ENCODE measurements at regions not wholly inside any gene's neighbourhood (a gene's known extent, or its start where the extent isn't known, plus 50 kb on each side); places are given as distances from the start of the nearest gene placed in this dataset.

DNA sequence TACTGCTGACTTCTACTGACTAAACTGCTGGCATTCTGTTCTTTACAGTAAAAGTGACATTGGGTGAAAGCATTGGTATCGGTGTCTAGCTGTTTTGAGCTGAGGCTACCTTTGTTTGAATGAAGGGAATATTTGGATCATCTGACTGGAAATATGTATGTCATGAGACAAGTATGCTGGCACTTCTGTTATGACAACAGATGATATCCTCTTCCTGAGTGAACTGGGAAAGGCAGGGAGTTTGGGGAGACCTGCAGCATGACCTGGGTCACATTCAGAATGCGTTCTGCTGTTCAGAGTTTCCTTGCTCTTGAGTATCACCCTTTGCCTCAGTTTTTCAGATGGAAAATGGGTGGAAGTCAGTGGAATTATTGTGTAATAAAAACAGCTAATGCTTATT, 81.8 kb downstream of the PLCE1 start:
- 94% methylated on average over 2 of the region's 2 CpGs; no CpG with 5 or more reads in 1 of the 2 experiments for WGBS, 2 experiments (ENCODE audit: extremely low coverage in 1 of 2, insufficient coverage in 1 of 2, insufficient read length in 1 of 2, insufficient replicate concordance in 2 of 2, low coverage in 1 of 2, low lambda C conversion rate in 2 of 2, missing lambda C conversion rate in 1 of 2)

More for the DNA sequence above, 81.8 kb downstream of the PLCE1 start:
- CTCF ChIA-PET (ENCODE audit: partially characterized antibody): interaction anchor here (1.4 to 1.6 kb wide), 4 partner anchors 12 to 245 kb away, joined by 3 to 7 read pairs (median 4); no protein-coding TSS in a partner anchor
- H4K91ac ChIP-seq (replicated peaks; ENCODE audit: insufficient read length, low read length): no peak overlapping the region
- no peak for DNase-seq (ENCODE audit: low read depth in 1 of 2, low spot score in 2 of 2)
- H4K5ac ChIP-seq (ENCODE audit: insufficient read length, low read depth, low read length): no peak overlapping the region
- H3K4me3 ChIP-seq (ENCODE audit: extremely low read depth in 1 of 4, insufficient read depth in 2 of 4, low read depth in 3 of 4, low read length in 4 of 4): no peak overlapping the region
- POLR2A ChIA-PET (ENCODE audit: partially characterized antibody): no interaction called here
- no peaks in the 10 kb centered on the region for H3K27me3 ChIP-seq (replicated peaks in 1 of 4; ENCODE audit: control insufficient read depth in 3 of 4, extremely low read depth in 1 of 4, insufficient read depth in 3 of 4, low read length in 3 of 4)
- no peak overlapping the region for H2BK120ac ChIP-seq (replicated peaks; ENCODE audit: low read depth, low read length)
- no peak overlapping the region for H3K4ac ChIP-seq (replicated peaks; ENCODE audit: insufficient read length, low read depth, low read length)
- no peaks in the 10 kb centered on the region for H4K20me1 ChIP-seq (replicated peaks in 1 of 2; ENCODE audit: control insufficient read depth in 1 of 2, insufficient read depth in 2 of 2, low read length in 2 of 2)
- H3K27ac ChIP-seq (ENCODE audit: low read depth, low read length): no peak overlapping the region
- H3K14ac ChIP-seq (ENCODE audit: insufficient read length): no peak overlapping the region
- H3K9me3 ChIP-seq (ENCODE audit: insufficient read depth in 2 of 2, low read depth in 1 of 2, low read length in 1 of 2): no peaks in the 10 kb centered on the region; a peak in 1 of 4 replicates
- H3K18ac ChIP-seq (ENCODE audit: extremely low read depth, low read length): no peak overlapping the region
- no peak overlapping the region for H3K23ac ChIP-seq (ENCODE audit: insufficient read length)
- TF ChIP-seq CTBP2 (IDR thresholded peaks at IDR 0.05; ENCODE audit: borderline replicate concordance, insufficient read depth, insufficient read length, low read length) (no peak), HDAC2 (IDR thresholded peaks at IDR 0.05; ENCODE audit: borderline replicate concordance in 1 of 2, low read depth in 2 of 2, low read length in 2 of 2) (no peak), YY1 (IDR thresholded peaks at IDR 0.05; ENCODE audit: low read depth, low read length) (no peak), SP2 (IDR thresholded peaks at IDR 0.05; ENCODE audit: low read length) (no peak), RNF2 (IDR thresholded peaks at IDR 0.05; ENCODE audit: borderline replicate concordance, low read depth, low read length, missing control alignments, poor library complexity, severe bottlenecking) (no peak), POLR2AphosphoS5 (IDR thresholded peaks at IDR 0.05; ENCODE audit: low read depth, low read length) (no peak), RBBP5 (IDR thresholded peaks at IDR 0.05; ENCODE audit: borderline replicate concordance, low read depth, low read length) (no peak)
- H2BK5ac ChIP-seq (ENCODE audit: low read depth, low read length): no peak overlapping the region
- FAIRE-seq: no peak
- no peaks in the 10 kb centered on the region for H3K79me2 ChIP-seq (ENCODE audit: control insufficient read depth in 1 of 2, insufficient read depth in 2 of 2, low read length in 2 of 2)
- no peak overlapping the region for H2AK5ac ChIP-seq (ENCODE audit: low read depth, low read length)
- no peak overlapping the region for H2BK15ac ChIP-seq (ENCODE audit: low read length)
- no peaks in the 10 kb centered on the region for H3K23me2 ChIP-seq (ENCODE audit: low read depth, low read length)
- no peak overlapping the region for H3K56ac ChIP-seq (replicated peaks; ENCODE audit: insufficient read length, low read depth, low read length)
- no peak overlapping the region for H3K4me2 ChIP-seq (ENCODE audit: insufficient read depth in 1 of 2, low read depth in 2 of 2, low read length in 2 of 2)
- H3K79me1 ChIP-seq (ENCODE audit: low read depth, low read length): no peaks in the 10 kb centered on the region
- H2AFZ ChIP-seq (ENCODE audit: low read length): no peak overlapping the region
- H3K36me3 ChIP-seq (ENCODE audit: control insufficient read depth in 2 of 4, insufficient read depth in 4 of 4, low read length in 3 of 4): no peaks in the 10 kb centered on the region
- H2BK20ac ChIP-seq (ENCODE audit: low read length): no peak overlapping the region
- no peak overlapping the region for H4K8ac ChIP-seq (ENCODE audit: extremely low read depth, insufficient read depth, low read length)
- no peak overlapping the region for H2BK12ac ChIP-seq (ENCODE audit: low read depth, low read length)
- H3K4me1 ChIP-seq (replicated peaks in 1 of 4; ENCODE audit: control insufficient read depth in 3 of 4, insufficient read depth in 4 of 4, low read length in 3 of 4): no peaks in the 10 kb centered on the region
- H3K9ac ChIP-seq (replicated peaks in 1 of 4; ENCODE audit: extremely low read depth in 1 of 4, low read depth in 3 of 4, low read length in 3 of 4): no peak overlapping the region

Data from H1 (cell line).